GM12872 (cell line): ENCODE measurements at regions not wholly inside any gene's neighbourhood (a gene's known extent, or its start where the extent isn't known, plus 50 kb on each side); places are given as distances from the start of the nearest gene placed in this dataset.

Experiments
- TF ChIP-seq, protein P1 (sequence below): IDR thresholded peaks from 3 replicates; pipeline ENCODE4 v1.5.1; 2011; ENCODE audit warnings: low read depth, mild to moderate bottlenecking, low read length, moderate library complexity; ENCODE audit not compliant: insufficient read depth

DNA sequence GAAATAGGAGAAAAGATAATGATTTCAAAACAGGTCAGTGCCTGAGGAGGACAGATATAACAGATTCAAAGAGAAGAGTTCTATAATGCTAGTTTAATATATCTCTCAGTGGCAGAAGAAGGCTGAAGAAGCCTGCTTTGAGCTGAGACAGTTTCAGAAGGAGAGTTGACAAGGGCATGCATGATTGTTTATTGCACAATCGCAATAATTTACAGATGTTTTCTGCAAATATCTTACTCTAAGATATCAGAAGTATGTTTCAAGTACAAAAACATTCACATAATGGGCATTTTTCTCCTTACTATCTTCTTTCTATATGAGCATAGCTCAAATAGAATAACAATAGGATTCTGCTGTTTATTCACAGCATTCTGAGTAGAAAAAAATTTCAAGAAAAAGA is 557.7 kb upstream of the NRSN1 start:
- TF ChIP-seq, protein P1, sequence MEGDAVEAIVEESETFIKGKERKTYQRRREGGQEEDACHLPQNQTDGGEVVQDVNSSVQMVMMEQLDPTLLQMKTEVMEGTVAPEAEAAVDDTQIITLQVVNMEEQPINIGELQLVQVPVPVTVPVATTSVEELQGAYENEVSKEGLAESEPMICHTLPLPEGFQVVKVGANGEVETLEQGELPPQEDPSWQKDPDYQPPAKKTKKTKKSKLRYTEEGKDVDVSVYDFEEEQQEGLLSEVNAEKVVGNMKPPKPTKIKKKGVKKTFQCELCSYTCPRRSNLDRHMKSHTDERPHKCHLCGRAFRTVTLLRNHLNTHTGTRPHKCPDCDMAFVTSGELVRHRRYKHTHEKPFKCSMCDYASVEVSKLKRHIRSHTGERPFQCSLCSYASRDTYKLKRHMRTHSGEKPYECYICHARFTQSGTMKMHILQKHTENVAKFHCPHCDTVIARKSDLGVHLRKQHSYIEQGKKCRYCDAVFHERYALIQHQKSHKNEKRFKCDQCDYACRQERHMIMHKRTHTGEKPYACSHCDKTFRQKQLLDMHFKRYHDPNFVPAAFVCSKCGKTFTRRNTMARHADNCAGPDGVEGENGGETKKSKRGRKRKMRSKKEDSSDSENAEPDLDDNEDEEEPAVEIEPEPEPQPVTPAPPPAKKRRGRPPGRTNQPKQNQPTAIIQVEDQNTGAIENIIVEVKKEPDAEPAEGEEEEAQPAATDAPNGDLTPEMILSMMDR = no peak

DNA sequence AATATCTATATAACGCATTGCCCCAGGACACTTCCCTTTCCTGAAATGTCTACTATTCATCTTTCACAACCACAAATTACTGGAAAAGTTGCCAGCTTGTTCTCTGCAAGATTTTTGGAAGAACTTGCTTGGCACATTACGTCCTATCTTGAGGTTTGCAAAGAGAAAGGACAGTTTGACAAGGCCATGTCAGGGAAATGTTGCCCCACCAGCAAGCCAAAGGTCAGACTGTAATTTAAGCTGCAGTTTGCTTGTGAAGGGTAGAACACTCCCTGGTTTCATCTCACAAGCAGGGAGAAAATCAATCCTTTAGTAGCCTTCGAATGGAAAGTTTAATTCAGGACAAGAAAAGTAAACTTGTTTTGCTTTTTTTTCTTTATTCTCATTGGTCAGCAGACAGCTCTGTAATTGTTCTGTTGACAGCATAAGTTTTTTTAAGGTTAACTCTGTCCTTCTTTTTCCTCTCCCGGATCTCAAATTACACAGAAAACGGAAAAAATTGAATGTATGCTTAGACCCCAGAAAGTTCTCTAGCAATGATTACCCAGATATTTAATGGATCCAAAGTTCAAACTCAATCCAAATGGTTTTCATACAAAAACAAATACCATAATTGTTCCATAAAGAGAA is 541.8 kb upstream of the NRSN1 start:
- TF ChIP-seq, protein P1 = no peak

DNA sequence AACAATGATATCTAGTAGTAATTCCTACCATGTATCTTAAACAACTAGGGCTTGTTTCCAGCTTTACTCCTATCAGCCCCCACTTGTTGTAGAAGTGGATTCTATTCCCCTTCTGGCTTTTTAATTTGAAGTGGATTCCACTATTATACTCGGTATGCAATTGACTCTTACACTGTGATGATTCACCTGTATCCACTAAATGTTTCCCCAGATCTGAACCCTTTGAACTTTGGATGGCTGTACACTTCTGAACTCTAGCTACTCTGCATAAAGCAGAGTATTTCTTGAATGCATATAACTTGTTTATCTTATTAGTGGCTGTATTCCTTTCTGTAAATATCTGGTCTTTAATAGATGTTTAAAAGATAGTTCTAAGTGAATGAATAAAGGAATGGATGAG is 538.4 kb upstream of the NRSN1 start:
- TF ChIP-seq, protein P1 = no peak

DNA sequence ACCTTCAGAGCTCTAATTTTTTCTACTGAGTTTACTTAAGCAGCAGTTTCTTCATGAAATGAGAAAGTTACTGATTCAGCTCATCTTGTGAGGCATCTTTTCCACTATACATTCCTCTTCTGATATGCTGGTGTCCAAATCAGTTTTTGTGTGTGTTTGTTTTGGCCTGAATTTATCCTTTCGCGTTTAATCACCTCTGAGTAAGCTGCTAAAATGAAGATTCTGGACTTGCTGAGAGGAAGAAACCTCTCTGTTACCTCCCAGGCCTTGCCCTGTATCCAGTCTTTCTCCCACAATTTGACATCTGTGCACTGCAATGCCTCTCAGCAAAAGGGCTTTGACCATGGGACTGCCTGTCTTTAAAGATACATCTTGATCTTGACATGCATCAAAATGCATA is 536.2 kb upstream of the NRSN1 start:
- TF ChIP-seq, protein P1 = no peak

DNA sequence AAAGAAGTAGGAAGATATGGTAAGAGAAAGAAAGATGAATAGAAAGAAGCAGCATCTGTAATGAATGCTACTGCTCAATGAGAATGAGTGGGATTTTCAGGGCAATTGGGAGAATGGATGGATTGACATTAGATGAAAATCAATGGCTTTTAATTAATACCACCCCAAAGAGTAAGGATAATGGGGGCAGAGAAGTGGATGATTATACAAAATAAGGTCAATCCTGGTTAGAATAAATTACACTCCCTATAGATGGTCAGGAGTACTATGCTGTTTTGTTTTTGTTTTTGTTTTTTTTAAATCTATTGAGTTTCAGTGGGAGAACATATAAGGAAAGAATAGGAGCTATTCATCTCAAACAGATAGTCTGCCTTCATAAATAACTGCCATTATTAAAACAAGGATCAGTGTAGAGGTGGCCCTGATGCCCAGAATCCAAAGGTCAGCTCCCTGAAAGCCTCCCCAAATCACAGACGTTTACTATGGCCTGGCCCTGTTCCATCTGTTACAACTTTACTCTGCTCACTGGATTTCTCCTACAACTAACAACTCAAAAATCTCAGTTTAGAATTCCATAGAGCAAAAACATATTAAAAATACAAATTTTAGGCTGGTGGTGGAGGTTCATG is 535.4 kb upstream of the NRSN1 start:
- TF ChIP-seq, protein P1 = no peak

DNA sequence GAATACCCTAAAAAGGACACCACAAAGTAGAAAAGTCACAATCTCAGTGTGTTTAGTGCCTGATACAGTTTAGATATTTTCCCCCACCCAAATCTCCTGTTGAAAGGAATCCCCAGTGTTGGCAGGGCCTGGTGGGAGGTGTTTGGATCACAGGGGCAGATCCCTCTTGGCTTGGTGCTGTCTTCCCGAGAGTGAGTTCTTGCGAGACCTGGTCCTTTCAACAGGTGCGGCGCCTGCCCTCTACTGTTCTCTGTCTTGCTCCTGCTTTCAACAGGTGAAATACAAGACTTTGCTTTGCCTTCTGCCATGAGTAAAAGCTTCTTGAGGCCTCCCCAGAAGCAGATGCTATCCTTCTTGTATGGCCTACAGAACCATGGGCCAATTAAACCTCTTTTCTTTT is 534.3 kb upstream of the NRSN1 start:
- TF ChIP-seq, protein P1 = no peak

DNA sequence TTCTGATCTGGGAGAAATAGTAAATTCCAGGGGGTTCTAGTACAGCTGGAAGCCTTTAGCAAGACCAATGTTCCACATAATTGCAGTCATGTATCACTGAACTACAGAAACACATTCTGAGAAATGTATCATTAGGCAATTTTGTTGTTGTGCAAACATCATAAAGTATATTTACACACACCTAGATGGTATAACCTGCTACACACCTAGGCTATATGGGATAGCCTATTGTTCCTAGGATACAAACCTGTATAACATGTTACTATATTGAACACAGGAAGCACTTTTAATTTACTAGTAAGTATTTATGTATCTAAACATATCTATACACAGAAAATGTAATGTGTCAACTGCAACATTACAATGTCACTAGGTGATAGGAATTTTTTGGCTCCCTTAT is 525.9 kb upstream of the NRSN1 start:
- TF ChIP-seq, protein P1 = no peak
